Lower lobe of right lung (tissue), 2 donors: ENCODE measurements at regions not wholly inside any gene's neighbourhood (a gene's known extent, or its start where the extent isn't known, plus 50 kb on each side); places are given as distances from the start of the nearest gene placed in this dataset.

Source experiments
- ATAC-seq, 2 donors: fragments of 200-7000 bp; cut with Tn5 transposase; one replicate each; pipeline ENCODE4 v1.9.1; 2020 to 2022; ENCODE audit warnings: mild to moderate bottlenecking in 2 of 2, moderate library complexity in 2 of 2
- DNase-seq: peaks from one replicate; pipeline ENCODE4 v3.0.0-alpha.2; 2020
- H3K27ac ChIP-seq: fragments of 200-600 bp; one replicate; pipeline ENCODE4 v1.8.0; 2022
- H3K27me3 ChIP-seq: fragments of 200-600 bp; one replicate; pipeline ENCODE4 v1.8.0; 2022; ENCODE audit warnings: low read depth
- H3K36me3 ChIP-seq: fragments of 200-600 bp; one replicate; pipeline ENCODE4 v1.8.0; 2022; ENCODE audit warnings: mild to moderate bottlenecking
- H3K4me1 ChIP-seq: fragments of 200-600 bp; one replicate; pipeline ENCODE4 v1.8.0; 2022
- H3K4me3 ChIP-seq: fragments of 200-600 bp; one replicate; pipeline ENCODE4 v1.8.0; 2022; ENCODE audit warnings: mild to moderate bottlenecking
- H3K9me3 ChIP-seq: fragments of 200-600 bp; one replicate; pipeline ENCODE4 v1.8.0; 2022
- CTCF ChIP-seq: fragments of 200-600 bp; IDR thresholded peaks from one replicate; pipeline ENCODE4 v1.8.0; 2022; ENCODE audit warnings: antibody characterized with exemption, mild to moderate bottlenecking
- intact Hi-C: fragments of 100-400 bp; cut with DNase I; formaldehyde crosslinking; loops from one replicate; pipeline ENCODE4 v1.11.0; 2022
- donor health status: DM: no; HTN: yes; CAD: no; lungs with severe emphysema.

- H3K4me1 ChIP-seq = no peaks in the 10 kb centered on the region
- ATAC-seq (no peak), DNase-seq (no peak)
- no peak overlapping the region for H3K4me3 ChIP-seq
- no peaks in the 10 kb centered on the region for H3K27me3 ChIP-seq
- H3K27ac ChIP-seq = no peak overlapping the region
- no peak for TF ChIP-seq CTCF
- intact Hi-C loops = no loop called here
- no peaks in the 10 kb centered on the region for H3K36me3 ChIP-seq
- no peaks in the 10 kb centered on the region for H3K9me3 ChIP-seq
Observed at GRCh38 chr12:13304924-13305323, 108.4 kb downstream of the EMP1 start.

- Histone ChIP-seq H3K9me3 (no peaks in the 10 kb centered on the region), H3K27me3 (no peaks in the 10 kb centered on the region), H3K36me3 (no peaks in the 10 kb centered on the region), H3K27ac (no peak overlapping the region), H3K4me3 (no peak overlapping the region), H3K4me1 (no peaks in the 10 kb centered on the region)
- ATAC-seq (no peak), DNase-seq (no peak)
- intact Hi-C loops = no loop called here
- no peak for TF ChIP-seq CTCF
Observed at GRCh38 chr12:13299457-13299856, 102.9 kb downstream of the EMP1 start.

GRCh38 chr12:13293096-13293495 lies 96.6 kb downstream of the EMP1 start:
- H3K27ac ChIP-seq = no peak overlapping the region
- intact Hi-C loops = no loop called here
- DNase-seq = no peak
- no peaks in the 10 kb centered on the region for H3K4me1 ChIP-seq
- ATAC-seq = no peak
- no peaks in the 10 kb centered on the region for H3K27me3 ChIP-seq
- no peak for TF ChIP-seq CTCF
- H3K4me3 ChIP-seq = no peak overlapping the region
- H3K36me3 ChIP-seq = no peaks in the 10 kb centered on the region
- H3K9me3 ChIP-seq = no peaks in the 10 kb centered on the region

- Histone ChIP-seq H3K27me3 (peaks cover 5% of the 10 kb centered on the region), H3K27ac (no peak overlapping the region), H3K4me1 (no peaks in the 10 kb centered on the region), H3K36me3 (no peaks in the 10 kb centered on the region), H3K9me3 (no peaks in the 10 kb centered on the region), H3K4me3 (no peak overlapping the region)
- no peak for DNase-seq
- no peak for TF ChIP-seq CTCF
- intact Hi-C loops = no loop called here
- no peak for ATAC-seq
Observed at GRCh38 chr12:13289653-13290289, 93.2 kb downstream of the EMP1 start.

- DNase-seq (no peak), ATAC-seq (no peak)
- Histone ChIP-seq H3K9me3 (no peaks in the 10 kb centered on the region), H3K27me3 (peaks cover 5% of the 10 kb centered on the region), H3K4me1 (no peaks in the 10 kb centered on the region), H3K36me3 (no peaks in the 10 kb centered on the region), H3K27ac (no peak overlapping the region), H3K4me3 (no peak overlapping the region)
- TF ChIP-seq CTCF = no peak
- intact Hi-C loops = no loop called here
Observed at GRCh38 chr12:13288937-13289652, 92.6 kb downstream of the EMP1 start.
